SK-N-SH treated with all-trans-retinoic acid at 6 μM for 48 hours (cell line): ENCODE measurements at regions not wholly inside any gene's neighbourhood (a gene's known extent, or its start where the extent isn't known, plus 50 kb on each side); places are given as distances from the start of the nearest gene placed in this dataset.

Experiments
- ATAC-seq: fragments of 200-7000 bp; cut with Tn5 transposase; 3 replicates; pipeline ENCODE4 v1.9.1; 2020; ENCODE audit warnings: mild to moderate bottlenecking, moderate library complexity
- ARNTL ChIP-seq: fragments of 450-650 bp; formaldehyde crosslinking; IDR thresholded peaks from 2 replicates; pipeline ENCODE4 v1.5.0; 2020; ENCODE audit warnings: low read depth, mild to moderate bottlenecking, moderate library complexity, borderline replicate concordance
- BACH2 ChIP-seq: fragments of 250-450 bp; sonication (Bioruptor Pico); IDR thresholded peaks from 2 replicates; pipeline ENCODE4 v1.9.0; 2021; ENCODE audit warnings: mild to moderate bottlenecking, borderline replicate concordance
- CREB5 ChIP-seq: fragments of 250-450 bp; sonication (Bioruptor Pico); IDR thresholded peaks from 2 replicates; pipeline ENCODE4 v1.5.1; 2020; ENCODE audit warnings: low read depth, mild to moderate bottlenecking, moderate library complexity
- CSDC2 ChIP-seq: fragments of 250-450 bp; sonication (Bioruptor Pico); IDR thresholded peaks from 2 replicates; pipeline ENCODE4 v1.5.0; 2020; ENCODE audit warnings: mild to moderate bottlenecking, moderate library complexity
- CSRNP3 ChIP-seq: fragments of 250-450 bp; sonication (Bioruptor Pico); IDR thresholded peaks from 2 replicates; pipeline ENCODE4 v1.5.1; 2021; ENCODE audit warnings: mild to moderate bottlenecking, moderate library complexity
- ESRRG ChIP-seq: fragments of 250-450 bp; sonication (Bioruptor Pico); IDR thresholded peaks from 2 replicates; pipeline ENCODE4 v1.6.1; 2021; ENCODE audit warnings: mild to moderate bottlenecking
- GLIS3 ChIP-seq: fragments of 250-450 bp; sonication (Bioruptor Pico); IDR thresholded peaks from 2 replicates; pipeline ENCODE4 v1.5.0; 2020; ENCODE audit warnings: mild to moderate bottlenecking, moderate library complexity
- ISL1 ChIP-seq: fragments of 250-450 bp; sonication (Bioruptor Pico); IDR thresholded peaks from 2 replicates; pipeline ENCODE4 v2.1.2; 2022; ENCODE audit warnings: mild to moderate bottlenecking, moderate library complexity
- OSR1 ChIP-seq: fragments of 250-450 bp; sonication (Bioruptor Pico); IDR thresholded peaks from 2 replicates; pipeline ENCODE4 v1.8.0; 2022; ENCODE audit warnings: moderate library complexity, mild to moderate bottlenecking, inconsistent platforms
- PATZ1 ChIP-seq: fragments of 250-450 bp; sonication (Bioruptor Pico); IDR thresholded peaks from 2 replicates; pipeline ENCODE4 v1.8.0; 2020; ENCODE audit warnings: mild to moderate bottlenecking, moderate library complexity, borderline replicate concordance
- POU6F1 ChIP-seq: fragments of 250-450 bp; sonication (Bioruptor Pico); IDR thresholded peaks from 2 replicates; pipeline ENCODE4 v1.8.0; 2021; ENCODE audit warnings: low read depth, mild to moderate bottlenecking, moderate library complexity, borderline replicate concordance
- PPARA ChIP-seq: fragments of 250-450 bp; sonication (Bioruptor Pico); IDR thresholded peaks from 2 replicates; pipeline ENCODE4 v1.5.0; 2020; ENCODE audit warnings: mild to moderate bottlenecking, borderline replicate concordance
- RARB ChIP-seq: fragments of 250-450 bp; sonication (Bioruptor Pico); IDR thresholded peaks from 2 replicates; pipeline ENCODE4 v1.8.0; 2021; ENCODE audit warnings: mild to moderate bottlenecking, moderate library complexity
- SNAI2 ChIP-seq: fragments of 250-450 bp; sonication (Bioruptor Pico); IDR thresholded peaks from 2 replicates; pipeline ENCODE4 v1.5.0; 2020; ENCODE audit warnings: mild to moderate bottlenecking, moderate library complexity
- TCF4 ChIP-seq: fragments of 250-450 bp; sonication (Bioruptor Pico); IDR thresholded peaks from 2 replicates; pipeline ENCODE4 v1.8.0; 2021; ENCODE audit warnings: mild to moderate bottlenecking, moderate library complexity, borderline replicate concordance
- TOX ChIP-seq: fragments of 250-450 bp; sonication (Bioruptor Pico); IDR thresholded peaks from 2 replicates; pipeline ENCODE4 v1.8.0; 2021; ENCODE audit warnings: mild to moderate bottlenecking, moderate library complexity, borderline replicate concordance
- TSHZ2 ChIP-seq: fragments of 250-450 bp; sonication (Bioruptor Pico); IDR thresholded peaks from 2 replicates; pipeline ENCODE4 v1.5.0; 2020; ENCODE audit warnings: mild to moderate bottlenecking, moderate library complexity
- ZC3H10 ChIP-seq: fragments of 250-450 bp; sonication (Bioruptor Pico); IDR thresholded peaks from 2 replicates; pipeline ENCODE4 v1.5.1; 2021; ENCODE audit warnings: mild to moderate bottlenecking, moderate library complexity
- ZFP3 ChIP-seq: fragments of 250-450 bp; sonication (Bioruptor Pico); IDR thresholded peaks from 2 replicates; pipeline ENCODE4 v1.5.0; 2020; ENCODE audit warnings: mild to moderate bottlenecking, moderate library complexity
- ZFP30 ChIP-seq: fragments of 450-650 bp; formaldehyde crosslinking; IDR thresholded peaks from 2 replicates; pipeline ENCODE4 v1.5.0; 2022; ENCODE audit warnings: mild to moderate bottlenecking, moderate library complexity
- ZNF565 ChIP-seq: fragments of 450-650 bp; formaldehyde crosslinking; conservative IDR thresholded peaks from 2 replicates; pipeline ENCODE4 v1.5.0; 2020; ENCODE audit warnings: low read depth, mild to moderate bottlenecking, moderate library complexity
- ZNF70 ChIP-seq: fragments of 450-650 bp; formaldehyde crosslinking; IDR thresholded peaks from 2 replicates; pipeline ENCODE4 v1.5.0; 2020; ENCODE audit warnings: mild to moderate bottlenecking, moderate library complexity
- ZNF8 ChIP-seq: fragments of 450-650 bp; formaldehyde crosslinking; IDR thresholded peaks from 2 replicates; pipeline ENCODE4 v1.5.0; 2020; ENCODE audit warnings: mild to moderate bottlenecking, moderate library complexity

GRCh38 chr20:39716796-39717341, 754.7 kb downstream of the DHX35 start:
- TF ChIP-seq TCF4 (CRISPR knock-in tag) (no peak), ZNF8 (CRISPR knock-in tag) (no peak), ZNF565 (CRISPR knock-in tag) (no peak), ESRRG (CRISPR knock-in tag) (no peak), ZNF70 (no peak), ZFP3 (CRISPR knock-in tag) (no peak), ZC3H10 (CRISPR knock-in tag) (no peak), SNAI2 (no peak), TSHZ2 (CRISPR knock-in tag) (no peak), POU6F1 (no peak), TOX (CRISPR knock-in tag) (no peak), GLIS3 (no peak), CSRNP3 (CRISPR knock-in tag) (no peak), OSR1 (CRISPR knock-in tag) (no peak), CREB5 (CRISPR knock-in tag) (no peak), ISL1 (CRISPR knock-in tag) (no peak), PATZ1 (CRISPR knock-in tag) (no peak), BACH2 (CRISPR knock-in tag) (no peak)
- TF ChIP-seq, all 23 proteins: peak for 0

GRCh38 chr20:39713076-39713840, 751.1 kb downstream of the DHX35 start:
- ATAC-seq, result no peak
- TF ChIP-seq ARNTL (CRISPR knock-in tag) (no peak), PPARA (CRISPR knock-in tag) (no peak), PATZ1 (CRISPR knock-in tag) (no peak), CSDC2 (CRISPR knock-in tag) (no peak), ZFP30 (CRISPR knock-in tag) (no peak), SNAI2 (no peak), ZNF70 (no peak), RARB (CRISPR knock-in tag) (no peak), ISL1 (CRISPR knock-in tag) (no peak), ZNF8 (CRISPR knock-in tag) (no peak), TOX (CRISPR knock-in tag) (no peak), TSHZ2 (CRISPR knock-in tag) (no peak), TCF4 (CRISPR knock-in tag) (no peak), GLIS3 (no peak), BACH2 (CRISPR knock-in tag) (no peak)

More at GRCh38 chr20:39716796-39717341, 754.7 kb downstream of the DHX35 start:
- no peak for ATAC-seq
